Amygdala (tissue), 56 donors: ENCODE measurements at regions not wholly inside any gene's neighbourhood (a gene's known extent, or its start where the extent isn't known, plus 50 kb on each side); places are given as distances from the start of the nearest gene placed in this dataset.
A peak's percentile ranks its signal among the peaks of the same experiment; 100 is the strongest.

ENCODE experiments used
- DNase-seq, 56 donors: peaks; one replicate each; lab custom pipeline; 2025; lab: John Stamatoyannopoulos, UW

DNA sequence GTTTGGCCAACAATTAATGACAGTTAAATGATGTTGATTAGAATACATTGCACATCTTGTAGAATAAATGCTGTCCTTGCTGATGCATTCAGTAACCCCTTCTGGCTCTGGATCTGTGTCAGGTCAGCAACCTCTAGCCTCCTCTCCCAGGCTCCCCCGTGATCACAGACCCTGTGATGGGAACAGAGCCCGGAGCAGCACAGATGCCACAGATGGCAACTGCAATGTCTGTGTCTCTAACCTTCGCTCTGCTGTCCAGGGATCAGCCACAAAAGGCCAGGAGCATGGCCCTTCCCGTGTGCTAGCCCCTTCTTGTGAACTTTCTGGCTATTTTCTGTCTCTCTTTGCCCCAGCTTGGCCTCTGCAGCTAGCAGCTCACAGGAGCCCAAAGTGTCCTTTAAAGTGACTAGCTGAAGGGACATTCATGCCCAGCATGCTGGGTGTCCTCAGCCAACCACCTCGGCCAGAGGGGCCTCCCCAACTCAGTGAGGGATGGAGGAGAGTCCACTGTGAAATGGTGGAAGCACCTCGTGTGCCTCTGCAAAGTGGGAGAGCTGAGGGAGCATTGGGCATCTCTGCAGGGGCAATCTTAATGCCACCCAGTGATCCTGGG is 167.0 kb upstream of the TCERG1L start:
- no peak for DNase-seq

DNA sequence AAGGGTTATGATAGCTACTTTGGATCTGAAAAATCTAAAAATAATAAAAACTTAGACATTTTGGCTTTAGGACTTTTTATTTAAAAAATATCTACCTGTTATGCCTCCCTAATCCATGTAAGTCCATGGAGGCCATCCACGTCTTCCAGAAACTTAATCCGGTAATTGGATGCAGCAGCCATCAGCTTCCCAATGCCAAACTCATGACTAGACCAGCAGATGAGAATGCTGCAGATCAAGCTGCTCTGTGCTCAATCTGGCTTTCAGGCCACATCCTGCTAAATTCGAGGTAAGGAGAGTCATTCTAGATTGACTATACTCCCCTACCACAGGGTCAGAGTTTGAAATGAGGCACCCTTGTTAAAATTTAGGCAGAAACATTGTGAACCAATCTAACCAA is 168.5 kb upstream of the TCERG1L start:
- DNase-seq = no peak

- no peak for DNase-seq
Measured at GRCh38 chr10:131480861-131481260, 169.3 kb upstream of the TCERG1L start.

DNA sequence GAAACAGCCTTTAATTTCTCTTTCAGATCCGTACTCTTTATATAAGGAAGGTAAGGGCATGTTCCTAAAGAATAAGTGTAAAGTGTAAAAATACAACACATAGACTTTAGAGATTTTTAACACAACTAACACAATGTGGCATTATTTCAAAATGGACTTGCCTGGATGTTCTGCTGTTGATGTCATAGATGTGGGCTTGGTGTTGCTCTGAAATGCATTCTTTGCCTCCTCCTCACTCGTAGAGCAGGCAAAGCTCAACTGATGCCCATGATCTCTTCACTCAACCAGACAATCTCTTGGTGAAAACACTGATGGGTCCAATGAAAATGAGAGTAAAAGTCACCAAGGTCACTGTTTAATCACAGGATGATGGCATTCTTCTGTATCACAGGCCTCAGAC is 174.2 kb upstream of the TCERG1L start:
- no peak for DNase-seq

DNA sequence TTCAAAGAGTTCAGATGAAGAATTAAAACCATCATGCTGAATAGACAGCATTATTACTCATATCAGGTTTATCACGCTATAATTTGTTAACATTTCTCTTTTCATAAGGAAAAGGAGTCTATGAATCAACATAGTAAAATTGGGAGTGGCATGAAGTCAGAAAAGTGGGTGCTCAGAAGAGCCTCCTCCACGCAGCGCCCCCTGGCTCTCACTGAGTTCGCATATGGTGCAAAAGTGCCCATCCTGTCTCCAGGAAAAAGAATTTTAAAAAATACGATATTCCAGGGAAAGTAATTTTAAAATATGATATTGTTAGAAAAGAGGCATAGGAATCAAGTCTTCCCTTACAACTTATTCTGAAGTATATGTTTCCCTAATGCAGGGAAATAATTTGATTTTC is 176.3 kb upstream of the TCERG1L start:
- no peak for DNase-seq

- DNase-seq = no peak
Measured at GRCh38 chr10:131490991-131491594, 179.6 kb upstream of the TCERG1L start.

GRCh38 chr10:131492211-131492857 is 180.8 kb upstream of the TCERG1L start:
- no peak for DNase-seq

GRCh38 chr10:131493432-131493831 is 181.9 kb upstream of the TCERG1L start:
- no peak for DNase-seq

- DNase-seq = no peak
Measured at GRCh38 chr10:131494451-131494850, 182.9 kb upstream of the TCERG1L start.

GRCh38 chr10:131495224-131495623 is 183.7 kb upstream of the TCERG1L start:
- no peak for DNase-seq

DNA sequence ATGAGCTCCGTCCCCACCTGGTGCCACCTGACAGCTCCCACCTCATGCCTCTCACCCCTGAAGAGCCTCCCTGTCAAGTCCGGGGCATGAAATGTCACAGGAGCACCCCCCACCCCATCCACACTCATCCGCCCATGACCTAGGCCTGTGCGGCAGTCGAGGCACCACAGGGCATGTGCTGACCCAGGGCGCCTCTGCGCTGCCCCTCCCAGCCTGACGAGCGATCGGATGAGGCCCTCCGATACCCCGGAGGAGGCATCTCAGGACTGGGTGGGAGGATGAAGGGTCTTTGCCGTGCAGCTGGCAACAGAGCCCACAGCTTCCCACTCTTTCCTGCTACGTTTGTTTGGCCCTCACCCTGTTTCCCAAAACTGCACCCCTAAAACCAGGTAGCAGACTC is 184.4 kb upstream of the TCERG1L start:
- no peak for DNase-seq

DNA sequence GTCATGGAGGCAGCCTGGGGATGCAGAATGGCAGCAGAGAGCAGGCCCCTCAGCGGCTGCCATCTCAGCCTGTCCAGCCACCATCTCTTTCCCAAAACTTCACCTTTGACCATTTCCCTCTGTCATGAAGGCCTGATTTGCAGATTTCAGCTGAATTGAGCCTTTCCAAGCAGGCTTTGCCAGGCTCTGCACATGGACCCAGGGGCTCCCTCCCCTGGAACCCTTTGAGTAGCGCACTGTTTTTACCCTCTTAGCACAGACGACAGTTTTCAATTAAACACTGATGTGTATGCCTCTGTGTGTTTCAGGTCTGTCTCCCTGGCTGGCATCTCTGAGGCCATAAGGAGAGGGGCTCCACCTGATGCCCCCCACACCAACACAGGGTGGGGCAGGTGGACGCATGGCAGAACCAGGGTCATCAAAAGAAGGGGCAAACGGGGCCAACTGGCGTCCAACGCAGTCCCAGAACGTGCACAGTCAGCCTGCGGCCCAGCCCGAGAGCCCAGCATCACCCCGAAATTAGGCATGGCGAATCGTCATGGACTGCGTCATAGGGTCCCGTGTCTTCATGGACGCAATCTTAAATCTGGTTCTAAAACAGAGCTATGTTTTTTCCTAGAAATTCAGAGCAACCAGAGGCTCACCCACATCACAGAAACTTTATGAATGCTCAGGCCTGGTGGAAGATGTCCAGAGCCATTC is 185.0 kb upstream of the TCERG1L start:
- no peak for DNase-seq

DNA sequence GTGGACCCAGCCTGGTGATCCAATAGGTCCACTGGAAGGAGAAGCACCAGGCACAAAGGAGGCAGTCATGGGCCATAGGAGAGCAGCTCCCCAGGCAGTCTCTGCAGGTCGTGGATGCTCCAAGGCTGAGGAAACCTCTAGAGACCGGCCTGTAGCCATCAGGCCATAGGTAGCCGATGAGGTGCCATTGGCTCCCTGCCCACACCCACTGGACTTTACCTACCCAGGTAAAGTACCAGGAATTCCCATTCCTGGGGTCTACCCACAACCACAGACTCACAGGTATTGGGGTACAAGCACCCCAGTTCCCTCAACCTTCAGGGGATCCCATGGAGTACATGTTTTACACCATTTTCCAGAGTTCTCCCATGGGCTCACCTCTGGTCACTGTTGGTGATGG is 188.0 kb upstream of the TCERG1L start:
- no peak for DNase-seq

DNA sequence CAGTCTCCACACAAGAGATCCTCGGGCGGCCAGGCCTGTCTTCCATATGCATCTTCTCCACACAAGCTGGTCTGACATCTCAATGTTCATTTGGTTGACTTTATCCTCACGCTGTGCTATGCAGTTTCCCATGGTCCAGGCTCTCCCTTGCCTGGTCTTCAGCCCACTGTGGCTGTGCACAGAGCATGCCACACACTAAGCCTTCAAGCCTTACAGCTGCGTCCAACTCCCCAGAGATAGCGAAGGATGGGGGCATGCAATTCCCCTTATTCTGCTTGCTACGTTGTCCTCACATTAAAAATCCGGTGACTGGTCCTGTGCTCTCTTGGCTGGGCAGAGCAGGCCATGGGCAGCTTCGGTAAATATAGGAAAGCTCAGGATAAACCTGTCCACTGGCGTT is 188.7 kb upstream of the TCERG1L start:
- no peak for DNase-seq

GRCh38 chr10:131500892-131501291 is 189.4 kb upstream of the TCERG1L start:
- no peak for DNase-seq

DNA sequence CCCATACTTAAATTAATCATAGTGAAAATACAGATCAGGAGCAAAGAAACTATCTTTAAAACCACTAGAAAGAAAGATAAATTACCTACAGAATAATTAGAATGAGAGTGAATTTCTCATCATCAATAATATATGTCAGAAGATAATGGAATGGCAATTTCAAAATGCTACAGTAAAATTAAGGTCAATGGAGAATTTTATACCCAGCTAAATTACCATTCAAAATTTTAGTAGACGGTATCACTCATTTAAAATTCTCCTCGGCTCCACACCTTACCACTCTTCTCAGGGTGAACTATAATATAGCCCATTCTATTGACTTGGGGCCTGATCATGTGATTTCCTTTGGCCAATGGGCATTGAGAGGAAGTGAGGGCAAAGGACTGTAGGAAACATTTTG is 192.5 kb upstream of the TCERG1L start:
- no peak for DNase-seq

GRCh38 chr10:131511391-131511790 is 199.9 kb upstream of the TCERG1L start:
- DNase-seq = peak in 1 of 56 donors; percentile 7

DNA sequence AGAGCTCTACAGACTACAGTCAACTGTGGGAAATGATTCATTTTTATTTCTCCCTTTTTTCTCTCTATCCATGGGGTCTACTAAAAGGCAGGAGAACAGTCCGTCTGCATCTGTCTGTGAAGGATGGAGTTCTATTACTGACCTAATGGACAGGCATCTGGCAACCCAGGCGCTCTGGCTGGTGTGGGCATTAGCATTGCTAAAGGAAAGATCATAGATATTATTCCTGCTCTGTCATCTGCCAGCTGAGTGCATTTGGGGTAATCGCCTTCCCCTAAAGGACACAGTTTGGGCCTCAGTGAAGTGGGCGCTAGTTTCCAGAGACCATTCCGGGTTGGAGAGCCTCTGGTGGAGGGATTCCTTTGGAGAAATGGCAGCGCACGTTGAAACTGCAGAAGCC is 201.3 kb upstream of the TCERG1L start:
- DNase-seq = no peak

DNA sequence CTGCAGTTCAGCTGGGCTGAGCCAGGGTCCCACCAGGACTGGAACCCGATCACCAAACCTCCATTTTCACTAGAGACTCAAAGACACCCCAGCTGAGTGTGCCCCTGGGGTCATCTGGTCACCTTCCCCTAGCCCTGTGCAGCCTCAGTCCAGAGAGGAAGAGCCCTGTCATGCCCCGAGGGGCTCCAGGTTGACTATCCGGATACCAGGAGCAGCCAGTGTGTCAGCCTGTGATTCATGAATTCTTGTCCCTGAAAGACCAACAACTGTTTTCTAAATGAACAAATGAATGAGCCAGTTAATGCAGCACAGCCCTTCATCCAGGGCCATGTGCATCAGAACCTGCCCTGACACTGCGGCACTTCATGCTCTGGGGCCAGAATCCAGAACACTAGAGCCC is 201.9 kb upstream of the TCERG1L start:
- no peak for DNase-seq

GRCh38 chr10:131513901-131514300 is 202.4 kb upstream of the TCERG1L start:
- DNase-seq = no peak

GRCh38 chr10:131514454-131514853 is 202.9 kb upstream of the TCERG1L start:
- DNase-seq = peak in 1 of 56 donors; percentile 3

DNA sequence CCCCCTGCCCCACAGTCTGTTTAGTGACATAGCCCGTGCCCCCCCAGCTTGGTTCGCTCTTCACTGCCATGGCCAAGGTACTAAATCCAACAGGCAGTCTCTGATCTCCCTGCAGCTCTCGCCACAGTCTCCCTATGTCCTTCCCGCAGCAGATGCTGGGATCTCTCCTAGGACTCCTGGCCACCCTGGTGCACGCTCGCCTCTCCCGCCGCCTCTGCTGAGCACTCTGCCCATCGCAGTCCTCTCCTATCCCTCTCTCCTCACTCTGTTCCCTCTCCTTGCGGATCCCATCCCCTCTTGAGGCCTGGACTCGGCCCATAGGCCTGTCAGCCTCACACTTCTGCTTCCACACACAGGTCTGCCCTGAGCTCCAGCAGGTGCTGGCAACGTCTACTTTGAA is 204.8 kb upstream of the TCERG1L start:
- DNase-seq = no peak
